ENCODE measurements at regions not wholly inside any gene's neighbourhood (a gene's known extent, or its start where the extent isn't known, plus 50 kb on each side); places are given as distances from the start of the nearest gene placed in this dataset.

GRCh38 chr15:93819826-93820225 is 411.5 kb upstream of the MCTP2 start:
- TF ChIP-seq CTCF (conservative IDR thresholded peaks at IDR 0.05): no peak
- no peak for TF ChIP-seq ZFX (IDR thresholded peaks at IDR 0.05)

Data from C4-2B (cell line).